Activated CD4-positive, alpha-beta memory T cell treated with anti-CD3 and anti-CD28 coated beads, Interleukin-2, amount 10 ng/mL, durations not matched to agents 7 days and 5 days (primary cell): ENCODE measurements at regions not wholly inside any gene's neighbourhood (a gene's known extent, or its start where the extent isn't known, plus 50 kb on each side); places are given as distances from the start of the nearest gene placed in this dataset.
"Not testable (repeated sequence)": the region's sequence is repeated elsewhere in the genome, so short reads cannot be mapped to it uniquely, and the experiment has no call there.

ENCODE experiments used
- CTCF ChIA-PET: fragments of 350-600 bp; sonication (Branson Sonifier 250); formaldehyde crosslinking; loops from one replicate; lab custom pipeline; 2021; ENCODE audit warnings: antibody characterized with exemption, inconsistent platforms; lab: Charles Lee
- POLR2A ChIA-PET: fragments of 350-600 bp; sonication (Branson Sonifier 250); formaldehyde crosslinking; loops from one replicate; lab custom pipeline; 2021; ENCODE audit warnings: antibody characterized with exemption; lab: Charles Lee
- DNase-seq: peaks from one replicate; pipeline ENCODE4 v3.0.0-alpha.2; 2020
- H3K27ac Mint-ChIP-seq: one replicate; pipeline ENCODE4 v1.8.0; 2021; ENCODE audit warnings: mild to moderate bottlenecking, mixed read lengths
- H3K27me3 Mint-ChIP-seq: one replicate; pipeline ENCODE4 v1.8.0; 2021; ENCODE audit warnings: mixed read lengths
- H3K36me3 Mint-ChIP-seq: one replicate; pipeline ENCODE4 v1.8.0; 2021; ENCODE audit warnings: low read depth, mixed read lengths
- H3K4me1 Mint-ChIP-seq: one replicate; pipeline ENCODE4 v1.8.0; 2021; ENCODE audit warnings: mixed read lengths
- H3K4me3 Mint-ChIP-seq: one replicate; pipeline ENCODE4 v1.8.0; 2021; ENCODE audit warnings: mild to moderate bottlenecking, mixed read lengths
- H3K9me3 Mint-ChIP-seq: one replicate; pipeline ENCODE4 v1.8.0; 2021; ENCODE audit warnings: mixed read lengths

- H3K36me3 Mint-ChIP-seq = no peaks in the 10 kb centered on the region
- no peaks in the 10 kb centered on the region for H3K4me1 Mint-ChIP-seq
- no peaks in the 10 kb centered on the region for H3K27me3 Mint-ChIP-seq
- no peak overlapping the region for H3K27ac Mint-ChIP-seq
- H3K4me3 Mint-ChIP-seq = no peak overlapping the region
- POLR2A ChIA-PET = no interaction called here
- H3K9me3 Mint-ChIP-seq = peaks cover 6% of the 10 kb centered on the region
- DNase-seq = no peak
- CTCF ChIA-PET = no interaction called here
Observed at GRCh38 chr2:153644955-153645354, 166.4 kb upstream of the RPRM start.

DNA sequence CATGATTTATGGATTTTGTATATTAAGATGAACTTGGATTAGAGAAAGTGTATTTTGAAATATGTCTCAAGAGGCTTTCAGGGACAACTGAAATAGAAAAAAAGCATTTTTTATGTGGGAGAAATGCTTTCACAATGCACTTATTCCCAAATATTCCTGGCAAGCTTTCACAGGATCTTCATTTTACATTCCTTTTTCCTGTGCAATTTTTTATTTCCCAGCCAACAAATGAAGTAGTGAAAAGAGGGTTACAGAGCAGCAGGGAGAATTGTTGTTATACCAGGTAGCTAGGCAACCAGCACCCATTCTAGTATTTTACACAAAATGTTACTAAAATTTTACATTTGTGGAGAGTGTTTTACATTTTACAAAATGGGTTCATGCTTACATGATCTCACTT, 167.0 kb upstream of the RPRM start:
- H3K27me3 Mint-ChIP-seq = no peaks in the 10 kb centered on the region
- no peak for DNase-seq
- POLR2A ChIA-PET = no interaction called here

DNA sequence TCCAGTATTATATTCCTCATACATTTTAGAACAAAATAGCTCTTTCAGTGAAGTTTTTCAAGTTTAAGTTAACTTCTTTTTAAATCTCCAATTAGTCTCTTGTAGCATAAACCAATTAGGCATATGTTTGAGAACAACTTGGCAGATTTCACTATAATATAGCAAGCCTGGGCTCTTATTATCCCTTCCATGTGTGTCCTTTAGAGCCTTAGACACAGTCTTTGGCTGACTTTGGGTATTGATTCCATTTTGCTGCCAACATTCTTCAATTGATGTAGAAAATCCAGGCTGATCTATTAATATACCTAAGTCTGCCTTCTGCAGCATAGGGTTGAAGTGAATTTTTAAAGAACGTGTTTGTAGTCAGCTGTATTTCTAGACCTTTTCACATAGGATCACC, 179.1 kb upstream of the RPRM start:
- Mint-ChIP-seq H3K36me3 (no peaks in the 10 kb centered on the region), H3K4me3 (no peak overlapping the region), H3K4me1 (no peaks in the 10 kb centered on the region), H3K9me3 (no peaks in the 10 kb centered on the region), H3K27me3 (no peaks in the 10 kb centered on the region), H3K27ac (no peak overlapping the region)
- CTCF ChIA-PET = no interaction called here
- no peak for DNase-seq
- POLR2A ChIA-PET = no interaction called here

More for the DNA sequence above, 167.0 kb upstream of the RPRM start:
- Mint-ChIP-seq H3K36me3 (no peaks in the 10 kb centered on the region), H3K27ac (no peak overlapping the region), H3K9me3 (peaks cover 6% of the 10 kb centered on the region), H3K4me3 (no peak overlapping the region), H3K4me1 (no peaks in the 10 kb centered on the region)
- CTCF ChIA-PET = no interaction called here

DNA sequence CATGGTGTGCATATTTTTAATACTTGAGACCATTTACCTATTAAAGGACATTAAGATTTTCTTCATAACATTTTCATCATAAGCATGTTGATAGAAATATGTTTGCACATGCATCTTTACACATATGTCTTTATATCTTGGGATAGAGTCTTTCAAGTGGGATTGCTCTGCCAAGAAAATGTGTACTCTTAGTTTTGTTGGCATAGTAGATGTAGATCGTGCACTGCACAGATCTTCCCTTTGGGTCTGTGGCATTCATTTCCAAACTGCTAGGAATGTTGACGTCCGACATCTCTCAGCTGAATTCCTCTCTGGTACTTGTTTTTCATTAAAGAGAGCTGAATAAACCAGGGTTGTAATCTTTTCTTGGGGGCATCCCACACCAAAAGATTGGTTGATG, 183.2 kb upstream of the RPRM start:
- no peak overlapping the region for H3K27ac Mint-ChIP-seq
- DNase-seq = no peak
- CTCF ChIA-PET = no interaction called here

GRCh38 chr2:153663371-153663770, 184.8 kb upstream of the RPRM start:
- DNase-seq = no peak
- no peak overlapping the region for H3K4me3 Mint-ChIP-seq
- POLR2A ChIA-PET = no interaction called here
- H3K9me3 Mint-ChIP-seq = no peaks in the 10 kb centered on the region
- H3K27ac Mint-ChIP-seq = no peak overlapping the region
- no peaks in the 10 kb centered on the region for H3K4me1 Mint-ChIP-seq
- no peaks in the 10 kb centered on the region for H3K27me3 Mint-ChIP-seq
- CTCF ChIA-PET = no interaction called here
- no peaks in the 10 kb centered on the region for H3K36me3 Mint-ChIP-seq

More for the DNA sequence above, 183.2 kb upstream of the RPRM start:
- Mint-ChIP-seq H3K4me3 (no peak overlapping the region), H3K36me3 (no peaks in the 10 kb centered on the region), H3K9me3 (no peaks in the 10 kb centered on the region), H3K4me1 (no peaks in the 10 kb centered on the region), H3K27me3 (no peaks in the 10 kb centered on the region)
- POLR2A ChIA-PET = no interaction called here

GRCh38 chr2:153664009-153664408, 185.4 kb upstream of the RPRM start:
- H3K9me3 Mint-ChIP-seq, H3K27ac Mint-ChIP-seq, POLR2A ChIA-PET, DNase-seq, H3K27me3 Mint-ChIP-seq, H3K36me3 Mint-ChIP-seq, CTCF ChIA-PET, H3K4me3 Mint-ChIP-seq, H3K4me1 Mint-ChIP-seq: not testable (repeated sequence)

DNA sequence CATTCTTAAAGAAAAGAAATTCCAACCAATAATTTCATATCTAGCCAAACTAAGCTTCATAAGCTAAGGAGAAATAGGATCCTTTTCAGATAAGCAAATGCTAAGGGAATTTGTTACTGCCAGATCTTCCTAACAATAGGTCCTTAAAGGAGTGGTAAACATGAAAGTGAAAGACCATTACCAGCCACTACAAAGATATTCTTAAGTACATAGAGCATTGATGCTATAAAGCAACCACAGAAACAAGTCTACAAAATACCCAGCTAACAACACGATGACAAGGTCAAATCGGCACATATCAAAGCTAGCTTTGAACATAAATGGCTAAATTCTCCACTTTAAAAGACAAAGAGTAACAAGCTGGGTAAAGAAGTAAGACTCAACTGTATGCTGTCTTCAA, 188.9 kb upstream of the RPRM start:
- Mint-ChIP-seq H3K36me3 (no peaks in the 10 kb centered on the region), H3K9me3 (peaks cover 6% of the 10 kb centered on the region), H3K4me1 (no peaks in the 10 kb centered on the region), H3K4me3 (no peak overlapping the region), H3K27ac (no peak overlapping the region), H3K27me3 (no peaks in the 10 kb centered on the region)
- ChIA-PET POLR2A (no interaction called here), CTCF (no interaction called here)
- no peak for DNase-seq

GRCh38 chr2:153668923-153669322, 190.4 kb upstream of the RPRM start:
- ChIA-PET POLR2A (no interaction called here), CTCF (no interaction called here)
- H3K4me1 Mint-ChIP-seq = no peaks in the 10 kb centered on the region
- DNase-seq = no peak
- no peaks in the 10 kb centered on the region for H3K36me3 Mint-ChIP-seq
- no peaks in the 10 kb centered on the region for H3K27me3 Mint-ChIP-seq
- no peak overlapping the region for H3K4me3 Mint-ChIP-seq
- peaks cover 6% of the 10 kb centered on the region for H3K9me3 Mint-ChIP-seq
- H3K27ac Mint-ChIP-seq = no peak overlapping the region

DNA sequence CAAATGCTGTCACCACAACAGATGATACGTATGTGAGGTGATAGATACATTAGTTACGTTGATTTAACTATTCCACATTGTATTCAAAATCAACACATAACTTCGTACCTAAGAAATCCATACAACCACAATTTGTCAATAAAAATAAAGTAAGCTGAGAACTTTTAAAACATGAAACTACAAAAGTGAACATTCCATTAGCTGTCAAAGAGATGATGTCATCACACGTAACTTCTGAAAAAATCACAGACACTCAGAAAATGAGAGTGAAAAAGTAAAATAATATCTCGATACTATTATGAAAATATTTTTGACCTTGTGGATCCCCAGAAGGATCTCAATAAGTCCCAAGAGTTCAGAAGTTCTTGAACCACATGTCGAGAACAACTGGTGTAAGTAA, 161.6 kb upstream of the GALNT13 start:
- Mint-ChIP-seq H3K4me1 (no peaks in the 10 kb centered on the region), H3K4me3 (no peak overlapping the region), H3K36me3 (no peaks in the 10 kb centered on the region), H3K27ac (no peak overlapping the region), H3K9me3 (peaks cover 12% of the 10 kb centered on the region), H3K27me3 (no peaks in the 10 kb centered on the region)
- ChIA-PET POLR2A (no interaction called here), CTCF (no interaction called here)
- DNase-seq = no peak

DNA sequence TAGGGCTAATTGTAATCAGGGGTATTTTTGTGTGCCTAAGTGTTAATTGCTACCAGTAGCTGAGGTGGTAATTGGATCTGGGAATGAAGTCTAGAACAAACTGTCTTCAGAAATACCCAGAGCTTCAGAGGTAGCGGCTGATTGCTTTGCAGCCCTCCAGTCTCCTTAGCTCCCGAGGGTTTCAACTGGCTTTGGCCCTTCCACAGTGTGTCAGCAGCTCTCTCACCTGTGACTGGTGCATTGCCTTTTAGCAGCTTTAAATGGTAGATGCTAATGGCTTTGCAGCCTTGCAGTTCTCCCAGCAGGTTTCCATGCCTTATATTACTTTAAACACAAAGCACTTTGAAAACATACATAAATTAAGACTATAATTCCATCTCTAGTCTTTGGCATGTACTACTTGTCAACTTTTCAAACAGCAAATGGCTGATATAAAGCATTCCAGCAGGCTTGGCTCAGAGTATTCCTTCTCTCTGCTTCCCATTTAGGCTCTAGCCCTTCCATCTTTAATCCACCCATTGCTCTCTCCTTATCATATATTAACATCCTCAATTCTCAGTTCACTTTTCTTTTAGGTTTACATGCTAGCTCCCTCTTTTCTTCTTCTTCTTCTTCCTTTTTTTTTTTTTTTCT, 156.4 kb upstream of the GALNT13 start:
- Mint-ChIP-seq H3K27ac (no peak overlapping the region), H3K4me3 (no peak overlapping the region), H3K36me3 (no peaks in the 10 kb centered on the region), H3K4me1 (no peaks in the 10 kb centered on the region), H3K27me3 (no peaks in the 10 kb centered on the region), H3K9me3 (peaks cover 13% of the 10 kb centered on the region)
- POLR2A ChIA-PET = no interaction called here
- DNase-seq = no peak
- CTCF ChIA-PET = no interaction called here

GRCh38 chr2:153717060-153717459, 154.7 kb upstream of the GALNT13 start:
- peaks cover 13% of the 10 kb centered on the region for H3K9me3 Mint-ChIP-seq
- H3K27ac Mint-ChIP-seq = no peak overlapping the region
- no peaks in the 10 kb centered on the region for H3K36me3 Mint-ChIP-seq
- ChIA-PET POLR2A (no interaction called here), CTCF (no interaction called here)
- DNase-seq = no peak
- H3K27me3 Mint-ChIP-seq = no peaks in the 10 kb centered on the region
- no peak overlapping the region for H3K4me3 Mint-ChIP-seq
- no peaks in the 10 kb centered on the region for H3K4me1 Mint-ChIP-seq

DNA sequence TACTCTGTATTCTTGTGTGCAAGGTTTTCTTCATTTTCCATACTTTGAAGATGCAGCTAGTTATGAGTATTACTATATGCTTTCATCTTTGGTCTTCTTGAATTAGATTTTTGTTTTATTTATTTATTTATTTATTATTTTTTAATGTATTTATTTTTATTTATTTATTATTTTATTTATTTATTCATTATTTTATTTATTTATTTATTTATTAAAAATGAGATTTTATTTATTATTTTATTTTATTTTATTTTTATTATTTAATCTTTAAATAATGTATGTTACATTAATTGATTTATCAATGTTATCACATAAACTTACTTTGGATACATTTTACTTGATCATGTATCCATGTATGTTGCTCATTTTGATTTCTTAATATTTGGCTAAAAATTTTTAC, 132.3 kb upstream of the GALNT13 start:
- no peak overlapping the region for H3K4me3 Mint-ChIP-seq
- CTCF ChIA-PET = no interaction called here
- no peaks in the 10 kb centered on the region for H3K27me3 Mint-ChIP-seq
- H3K36me3 Mint-ChIP-seq = no peaks in the 10 kb centered on the region
- H3K27ac Mint-ChIP-seq = no peak overlapping the region
- POLR2A ChIA-PET = no interaction called here
- DNase-seq = no peak
- H3K9me3 Mint-ChIP-seq = peaks cover 17% of the 10 kb centered on the region
- no peaks in the 10 kb centered on the region for H3K4me1 Mint-ChIP-seq

GRCh38 chr2:153761936-153762335, 109.8 kb upstream of the GALNT13 start:
- no peak overlapping the region for H3K4me3 Mint-ChIP-seq
- DNase-seq = no peak
- H3K27me3 Mint-ChIP-seq = no peaks in the 10 kb centered on the region
- ChIA-PET POLR2A (no interaction called here), CTCF (no interaction called here)
- no peaks in the 10 kb centered on the region for H3K36me3 Mint-ChIP-seq
- no peaks in the 10 kb centered on the region for H3K4me1 Mint-ChIP-seq
- no peak overlapping the region for H3K27ac Mint-ChIP-seq
- H3K9me3 Mint-ChIP-seq = peaks cover 14% of the 10 kb centered on the region

DNA sequence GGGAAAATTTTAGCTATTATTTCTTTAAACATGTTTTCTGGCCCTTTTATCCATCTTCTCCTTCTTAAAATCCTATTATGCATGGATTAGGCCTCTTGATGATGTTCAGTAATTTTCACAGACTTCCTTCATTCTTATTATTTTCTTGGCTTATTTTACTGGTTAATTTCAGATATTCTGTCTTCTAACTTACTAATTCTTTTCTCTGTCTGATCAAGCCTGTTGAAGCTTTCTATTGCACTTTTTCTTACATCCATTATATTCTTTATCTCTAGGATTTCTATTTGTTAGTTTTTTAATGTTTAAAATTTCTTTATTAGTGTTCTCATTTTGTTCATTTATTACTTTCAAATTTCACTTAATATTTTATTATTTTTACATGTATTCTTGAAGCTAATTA, 105.3 kb upstream of the GALNT13 start:
- no peaks in the 10 kb centered on the region for H3K36me3 Mint-ChIP-seq
- ChIA-PET POLR2A (no interaction called here), CTCF (no interaction called here)
- DNase-seq = no peak
- H3K27me3 Mint-ChIP-seq = no peaks in the 10 kb centered on the region
- peaks cover 20% of the 10 kb centered on the region for H3K9me3 Mint-ChIP-seq
- H3K27ac Mint-ChIP-seq = no peak overlapping the region
- no peak overlapping the region for H3K4me3 Mint-ChIP-seq
- H3K4me1 Mint-ChIP-seq = no peaks in the 10 kb centered on the region
